Stimulated activated CD4-positive, alpha-beta T cell treated with anti-CD3 and anti-CD28 coated beads, Interleukin-2, amount 100 ng/mL, for 48 hours (primary cell): ENCODE measurements at regions not wholly inside any gene's neighbourhood (a gene's known extent, or its start where the extent isn't known, plus 50 kb on each side); places are given as distances from the start of the nearest gene placed in this dataset.
"Not testable (repeated sequence)": the region's sequence is repeated elsewhere in the genome, so short reads cannot be mapped to it uniquely, and the experiment has no call there.

ENCODE experiments used
- DNase-seq, 2 donors: peaks; one replicate each; pipeline ENCODE4 v3.0.0-alpha.2; 2020

- DNase-seq: no peak
These were observed 152.1 kb upstream of the EEA1 start for GRCh38 chr12:93080994-93081809.

- no peak for DNase-seq
These were observed 152.7 kb upstream of the EEA1 start for GRCh38 chr12:93081810-93082165.

- no peak for DNase-seq
These were observed 156.5 kb upstream of the EEA1 start for GRCh38 chr12:93085383-93086287.

- DNase-seq: no peak
These were observed 157.2 kb upstream of the EEA1 start for GRCh38 chr12:93086288-93086727.

- no peak for DNase-seq
These were observed 158.9 kb upstream of the EEA1 start for GRCh38 chr12:93087840-93088610.

GRCh38 chr12:93089805-93090569 lies 160.9 kb upstream of the EEA1 start:
- DNase-seq: peak in 1 of 2 donors; percentile 4

GRCh38 chr12:93090731-93091172 lies 161.7 kb upstream of the EEA1 start:
- DNase-seq: no peak

- no peak for DNase-seq
These were observed 163.0 kb upstream of the EEA1 start for GRCh38 chr12:93091886-93092648.

GRCh38 chr12:93092649-93092945 lies 163.5 kb upstream of the EEA1 start:
- no peak for DNase-seq

GRCh38 chr12:93093243-93093642 lies 164.1 kb upstream of the EEA1 start:
- no peak for DNase-seq

GRCh38 chr12:93094222-93094621 lies 165.1 kb upstream of the EEA1 start:
- DNase-seq: not testable (repeated sequence)

- no peak for DNase-seq
These were observed 166.1 kb upstream of the EEA1 start for GRCh38 chr12:93094988-93095737.

- no peak for DNase-seq
These were observed 168.3 kb upstream of the EEA1 start for GRCh38 chr12:93097417-93097816.

GRCh38 chr12:93098077-93098476 lies 169.0 kb upstream of the EEA1 start:
- peak; percentile 76 to 80 for DNase-seq

GRCh38 chr12:93099792-93100191 lies 170.7 kb upstream of the EEA1 start:
- DNase-seq: no peak

- DNase-seq: no peak
These were observed 171.5 kb upstream of the EEA1 start for GRCh38 chr12:93100610-93101009.

- DNase-seq: no peak
These were observed 172.3 kb upstream of the EEA1 start for GRCh38 chr12:93101367-93101766.

- DNase-seq: no peak
These were observed 173.2 kb upstream of the EEA1 start for GRCh38 chr12:93102312-93102711.

GRCh38 chr12:93102744-93103143 lies 173.6 kb upstream of the EEA1 start:
- DNase-seq: no peak

GRCh38 chr12:93103154-93103553 lies 174.1 kb upstream of the EEA1 start:
- DNase-seq: no peak

GRCh38 chr12:93104535-93104934 lies 175.4 kb upstream of the EEA1 start:
- no peak for DNase-seq
